ENCODE measurements at regions not wholly inside any gene's neighbourhood (a gene's known extent, or its start where the extent isn't known, plus 50 kb on each side); places are given as distances from the start of the nearest gene placed in this dataset.
"Not testable (repeated sequence)": the region's sequence is repeated elsewhere in the genome, so short reads cannot be mapped to it uniquely, and the experiment has no call there.

DNA sequence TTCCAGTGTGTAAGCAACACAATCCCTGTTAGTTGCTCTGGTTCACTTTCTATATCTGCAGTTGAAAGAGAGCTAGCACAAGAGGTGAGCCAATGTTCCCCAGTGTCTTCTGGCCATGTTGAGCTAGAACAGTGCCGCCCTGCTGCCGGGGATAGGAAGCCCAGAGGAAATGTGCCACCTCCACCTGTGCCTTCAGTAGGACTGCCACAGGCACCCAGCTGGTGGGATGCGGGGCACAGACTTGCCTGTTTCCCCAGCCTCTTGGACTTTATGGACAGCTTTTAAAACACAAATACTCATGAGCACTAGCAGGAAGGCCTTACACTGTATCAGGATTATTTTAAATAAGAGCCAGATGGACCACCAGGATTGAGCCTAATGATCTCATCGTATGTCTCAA, 234.5 kb upstream of the COBL start:
- Histone ChIP-seq H3K4me1 (no peaks in the 10 kb centered on the region), H3K36me3 (no peaks in the 10 kb centered on the region), H3K9me3 (no peaks in the 10 kb centered on the region), H3K4me3 (replicated peaks in 1 of 3) (no peak overlapping the region), H3K27me3 (no peaks in the 10 kb centered on the region), H3K27ac (no peak overlapping the region)
- intact Hi-C loops (cut with DNase I): no loop called here
- no peak for TF ChIP-seq POLR2A (IDR thresholded peaks at IDR 0.05)
- TF ChIP-seq, protein P1, sequence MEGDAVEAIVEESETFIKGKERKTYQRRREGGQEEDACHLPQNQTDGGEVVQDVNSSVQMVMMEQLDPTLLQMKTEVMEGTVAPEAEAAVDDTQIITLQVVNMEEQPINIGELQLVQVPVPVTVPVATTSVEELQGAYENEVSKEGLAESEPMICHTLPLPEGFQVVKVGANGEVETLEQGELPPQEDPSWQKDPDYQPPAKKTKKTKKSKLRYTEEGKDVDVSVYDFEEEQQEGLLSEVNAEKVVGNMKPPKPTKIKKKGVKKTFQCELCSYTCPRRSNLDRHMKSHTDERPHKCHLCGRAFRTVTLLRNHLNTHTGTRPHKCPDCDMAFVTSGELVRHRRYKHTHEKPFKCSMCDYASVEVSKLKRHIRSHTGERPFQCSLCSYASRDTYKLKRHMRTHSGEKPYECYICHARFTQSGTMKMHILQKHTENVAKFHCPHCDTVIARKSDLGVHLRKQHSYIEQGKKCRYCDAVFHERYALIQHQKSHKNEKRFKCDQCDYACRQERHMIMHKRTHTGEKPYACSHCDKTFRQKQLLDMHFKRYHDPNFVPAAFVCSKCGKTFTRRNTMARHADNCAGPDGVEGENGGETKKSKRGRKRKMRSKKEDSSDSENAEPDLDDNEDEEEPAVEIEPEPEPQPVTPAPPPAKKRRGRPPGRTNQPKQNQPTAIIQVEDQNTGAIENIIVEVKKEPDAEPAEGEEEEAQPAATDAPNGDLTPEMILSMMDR (IDR thresholded peaks at IDR 0.05): no peak
- WGBS, 2 donors: 83 to 94% methylated on average over 4 of the region's 4 CpGs
- no peak for DNase-seq

DNA sequence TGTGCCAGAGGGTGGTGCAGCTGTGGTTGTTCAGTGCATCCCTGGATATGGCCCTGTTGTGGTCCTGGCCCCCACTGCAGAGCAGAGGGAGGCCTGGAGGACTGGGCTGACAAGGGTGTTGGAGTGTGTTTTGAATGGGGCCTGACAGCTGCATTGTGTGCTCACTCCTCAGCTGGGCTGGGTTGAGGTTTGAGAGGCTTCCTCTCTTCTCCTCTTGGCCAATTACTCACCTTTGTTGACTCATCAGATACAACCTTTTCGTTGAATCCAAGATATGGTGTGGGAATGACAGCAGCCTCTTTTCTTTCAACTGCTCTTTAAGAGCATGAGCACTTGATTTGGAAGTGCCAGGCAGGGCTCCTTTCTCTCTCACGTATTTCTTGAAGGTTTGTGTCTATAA, 228.5 kb upstream of the COBL start:
- 37 to 47% methylated on average over 2 of the region's 2 CpGs for WGBS, 2 donors

DNA sequence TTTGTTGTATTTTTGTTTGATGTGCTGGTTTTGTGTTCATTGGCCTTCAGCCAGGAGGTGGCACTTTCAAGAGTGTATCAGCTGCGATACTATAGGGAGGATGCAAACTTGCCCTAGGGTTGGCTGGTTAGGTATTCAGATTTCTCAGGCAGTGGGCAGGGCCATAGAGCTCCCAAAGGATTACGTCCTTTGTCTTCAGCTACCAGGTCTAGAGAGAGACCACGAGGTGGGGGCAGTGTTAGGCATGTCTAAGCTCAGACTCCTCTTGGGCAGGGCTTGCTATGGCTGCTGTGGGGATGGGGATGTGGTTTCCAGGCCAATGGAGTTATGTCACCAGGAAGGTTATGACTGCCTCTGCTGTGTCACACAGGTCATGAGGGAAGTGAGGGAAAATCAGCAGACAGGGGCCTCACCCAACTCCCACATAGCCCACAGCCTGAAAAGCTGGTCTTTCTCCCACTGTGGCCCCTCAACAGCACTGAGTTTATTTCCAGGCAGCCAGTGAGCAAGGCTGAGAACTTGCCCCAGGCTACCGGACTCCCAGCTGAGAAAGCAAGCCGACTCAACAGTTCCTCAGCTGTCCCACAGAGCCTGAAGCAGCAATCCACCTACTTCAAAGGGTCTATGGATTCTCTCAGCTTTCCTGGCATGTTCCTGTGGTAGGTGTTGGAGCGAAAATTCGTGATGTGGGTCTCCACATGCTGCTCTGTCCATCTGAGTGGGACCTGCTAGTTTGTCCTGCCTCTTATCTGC, 227.4 kb upstream of the COBL start:
- Histone ChIP-seq H3K27me3 (no peaks in the 10 kb centered on the region), H3K36me3 (no peaks in the 10 kb centered on the region), H3K4me3 (replicated peaks in 1 of 3) (no peak overlapping the region), H3K4me1 (no peaks in the 10 kb centered on the region), H3K9me3 (no peaks in the 10 kb centered on the region), H3K27ac (no peak overlapping the region)
- WGBS, 2 donors: 62 to 63% methylated on average over 5 to 7 of the region's 7 CpGs
- TF ChIP-seq, protein P1 (IDR thresholded peaks at IDR 0.05): no peak
- no peak for TF ChIP-seq POLR2A (IDR thresholded peaks at IDR 0.05)
- no peak for DNase-seq
- intact Hi-C loops (cut with DNase I): no loop called here

More for the DNA sequence above, 228.5 kb upstream of the COBL start:
- Histone ChIP-seq H3K4me1 (no peaks in the 10 kb centered on the region), H3K9me3 (no peaks in the 10 kb centered on the region), H3K27ac (no peak overlapping the region), H3K4me3 (replicated peaks in 1 of 3) (no peak overlapping the region), H3K27me3 (no peaks in the 10 kb centered on the region), H3K36me3 (no peaks in the 10 kb centered on the region)
- TF ChIP-seq, protein P1 (IDR thresholded peaks at IDR 0.05): no peak
- TF ChIP-seq POLR2A (IDR thresholded peaks at IDR 0.05): no peak
- intact Hi-C loops (cut with DNase I): no loop called here
- no peak for DNase-seq

DNA sequence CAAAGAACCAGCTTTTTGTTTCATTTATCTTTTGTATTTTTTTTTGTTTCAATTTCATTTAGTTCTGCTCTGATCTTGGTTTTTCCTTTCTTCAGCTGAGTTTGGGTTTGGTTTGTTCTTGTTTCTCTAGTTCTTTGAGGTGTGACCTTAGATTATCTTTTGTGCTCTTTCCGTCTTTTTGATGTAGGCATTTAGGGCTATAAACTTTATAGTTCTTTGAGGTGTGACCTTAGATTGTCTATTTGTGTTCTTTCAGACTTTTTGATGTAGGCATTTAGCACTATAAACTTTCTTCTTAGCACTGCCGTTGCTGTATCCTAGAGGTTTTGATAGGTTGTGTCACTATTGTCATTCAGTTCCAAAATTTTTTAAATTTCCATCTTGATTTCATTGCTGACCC, 224.3 kb upstream of the COBL start:
- DNase-seq; H3K27me3 ChIP-seq; H3K4me3 ChIP-seq (replicated peaks in 1 of 3); intact Hi-C loops (cut with DNase I); H3K27ac ChIP-seq; H3K4me1 ChIP-seq; H3K36me3 ChIP-seq; H3K9me3 ChIP-seq: not testable (repeated sequence)
- 80 to 83% methylated on average over 2 of the region's 2 CpGs for WGBS, 2 donors

DNA sequence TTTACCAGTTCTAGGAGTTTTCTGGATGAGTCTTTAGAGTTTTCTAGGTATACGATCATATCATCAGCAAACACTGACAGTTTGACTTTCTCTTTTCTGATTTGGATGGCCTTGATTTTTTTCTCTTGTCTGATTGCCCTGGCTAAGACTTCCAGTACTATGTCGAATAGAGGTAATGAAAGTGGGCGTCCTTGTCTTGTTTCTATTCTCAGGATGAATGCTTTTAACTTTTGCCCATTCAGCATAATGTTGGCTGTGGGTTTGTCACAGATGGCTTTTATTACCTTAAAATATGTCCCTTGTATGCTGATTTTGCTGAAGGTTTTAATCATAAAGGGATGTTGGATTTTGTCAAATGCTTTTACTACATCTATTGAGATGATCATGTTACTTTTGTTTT, 223.2 kb upstream of the COBL start:
- Histone ChIP-seq H3K4me3 (replicated peaks in 1 of 3) (no peak overlapping the region), H3K4me1 (no peaks in the 10 kb centered on the region), H3K27me3 (no peaks in the 10 kb centered on the region), H3K36me3 (no peaks in the 10 kb centered on the region), H3K9me3 (no peaks in the 10 kb centered on the region), H3K27ac (no peak overlapping the region)
- DNase-seq: no peak
- no peak for TF ChIP-seq POLR2A (IDR thresholded peaks at IDR 0.05)
- TF ChIP-seq, protein P1 (IDR thresholded peaks at IDR 0.05): no peak
- 85 to 87% methylated on average over 3 of the region's 3 CpGs for WGBS, 2 donors
- intact Hi-C loops (cut with DNase I): no loop called here

All from thyroid gland (tissue), 4 donors.